ENCODE measurements at regions not wholly inside any gene's neighbourhood (a gene's known extent, or its start where the extent isn't known, plus 50 kb on each side); places are given as distances from the start of the nearest gene placed in this dataset.
"Not testable (repeated sequence)": the region's sequence is repeated elsewhere in the genome, so short reads cannot be mapped to it uniquely, and the experiment has no call there.

GRCh38 chr1:121054928-121055327, 129.2 kb downstream of the FAM72B start:
- TF ChIP-seq CTCF (IDR thresholded peaks at IDR 0.05; ENCODE audit: low read length); EZH2 (optimal IDR thresholded peaks at IDR 0.05; ENCODE audit: low read depth, low read length); EZH2phosphoT487 (IDR thresholded peaks at IDR 0.05; ENCODE audit: low read length): not testable (repeated sequence)

All from MM.1S (cell line).